VCaP (cell line): ENCODE measurements at regions not wholly inside any gene's neighbourhood (a gene's known extent, or its start where the extent isn't known, plus 50 kb on each side); places are given as distances from the start of the nearest gene placed in this dataset.

Experiments used
- H3K27ac ChIP-seq: fragments of 450-650 bp; 2 replicates; pipeline ENCODE4 v1.5.1; 2017
- TF ChIP-seq, protein P1 (sequence below): fragments of 450-650 bp; conservative IDR thresholded peaks from 2 replicates; pipeline ENCODE4 v1.5.1; 2017; ENCODE audit warnings: mild to moderate bottlenecking, moderate library complexity

DNA sequence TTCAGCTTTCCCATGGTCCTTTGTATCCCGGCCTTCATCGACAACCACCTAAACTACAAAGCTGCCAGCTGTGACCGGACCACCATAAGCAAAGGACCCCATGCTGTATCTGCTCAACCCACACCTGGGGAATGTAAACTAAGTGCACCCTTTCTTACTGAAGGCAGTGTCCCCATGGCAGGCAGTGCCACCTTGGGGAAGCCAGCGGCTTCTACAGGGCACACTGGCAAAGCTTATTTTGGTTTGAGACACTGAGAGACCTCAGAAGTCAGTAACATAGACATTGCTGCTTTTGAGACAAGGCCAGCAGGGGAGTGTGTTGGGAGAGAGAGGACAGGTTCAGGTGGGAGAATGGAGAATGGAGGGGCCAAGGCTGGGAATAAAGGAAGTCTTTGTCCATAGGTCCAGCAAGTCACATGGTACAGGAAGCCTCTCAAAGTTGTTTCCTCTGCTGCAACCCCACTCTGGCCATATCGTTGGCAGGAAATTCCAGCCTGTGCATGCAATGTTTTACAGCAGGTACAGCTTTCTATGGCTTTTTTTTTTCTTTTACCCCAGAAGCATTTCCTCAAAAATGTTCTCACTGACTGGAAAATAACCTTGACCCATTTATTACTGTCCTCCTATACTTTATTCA is 85.9 kb upstream of the NPVF start:
- TF ChIP-seq, protein P1, sequence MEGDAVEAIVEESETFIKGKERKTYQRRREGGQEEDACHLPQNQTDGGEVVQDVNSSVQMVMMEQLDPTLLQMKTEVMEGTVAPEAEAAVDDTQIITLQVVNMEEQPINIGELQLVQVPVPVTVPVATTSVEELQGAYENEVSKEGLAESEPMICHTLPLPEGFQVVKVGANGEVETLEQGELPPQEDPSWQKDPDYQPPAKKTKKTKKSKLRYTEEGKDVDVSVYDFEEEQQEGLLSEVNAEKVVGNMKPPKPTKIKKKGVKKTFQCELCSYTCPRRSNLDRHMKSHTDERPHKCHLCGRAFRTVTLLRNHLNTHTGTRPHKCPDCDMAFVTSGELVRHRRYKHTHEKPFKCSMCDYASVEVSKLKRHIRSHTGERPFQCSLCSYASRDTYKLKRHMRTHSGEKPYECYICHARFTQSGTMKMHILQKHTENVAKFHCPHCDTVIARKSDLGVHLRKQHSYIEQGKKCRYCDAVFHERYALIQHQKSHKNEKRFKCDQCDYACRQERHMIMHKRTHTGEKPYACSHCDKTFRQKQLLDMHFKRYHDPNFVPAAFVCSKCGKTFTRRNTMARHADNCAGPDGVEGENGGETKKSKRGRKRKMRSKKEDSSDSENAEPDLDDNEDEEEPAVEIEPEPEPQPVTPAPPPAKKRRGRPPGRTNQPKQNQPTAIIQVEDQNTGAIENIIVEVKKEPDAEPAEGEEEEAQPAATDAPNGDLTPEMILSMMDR, result 0 out of 2 replicates have a peak, but pooled peaks have one; percentile 7

DNA sequence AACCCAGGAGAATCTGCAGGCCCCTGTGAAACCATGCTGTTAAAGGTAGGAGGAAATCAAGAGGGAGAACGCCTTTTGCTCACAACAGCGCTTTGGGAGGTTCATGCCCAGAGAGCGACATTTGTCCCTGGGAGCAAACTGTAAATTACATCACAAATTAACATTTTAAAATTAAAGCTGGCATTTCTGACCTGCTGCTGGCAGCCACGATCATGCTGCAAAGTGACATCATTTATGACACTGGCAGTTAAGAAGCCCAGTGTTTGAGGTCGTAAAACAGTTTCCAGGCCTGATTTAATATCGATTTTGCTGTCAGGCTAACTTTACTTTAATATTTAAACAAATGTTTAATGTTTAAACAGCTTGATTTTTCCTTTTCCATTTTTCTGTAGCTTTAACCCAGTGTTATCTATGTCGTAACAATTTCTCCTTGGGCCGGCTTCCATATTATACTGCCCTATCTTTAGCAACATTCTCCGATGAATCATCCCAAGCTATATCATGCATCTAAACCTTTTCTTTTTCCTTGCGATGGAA is 86.5 kb upstream of the NPVF start:
- H3K27ac ChIP-seq, result peak overlapping the region; percentile 84
- TF ChIP-seq, protein P1, result no peak

More for the DNA sequence above, 85.9 kb upstream of the NPVF start:
- H3K27ac ChIP-seq, result peak overlapping the region; percentile 84

DNA sequence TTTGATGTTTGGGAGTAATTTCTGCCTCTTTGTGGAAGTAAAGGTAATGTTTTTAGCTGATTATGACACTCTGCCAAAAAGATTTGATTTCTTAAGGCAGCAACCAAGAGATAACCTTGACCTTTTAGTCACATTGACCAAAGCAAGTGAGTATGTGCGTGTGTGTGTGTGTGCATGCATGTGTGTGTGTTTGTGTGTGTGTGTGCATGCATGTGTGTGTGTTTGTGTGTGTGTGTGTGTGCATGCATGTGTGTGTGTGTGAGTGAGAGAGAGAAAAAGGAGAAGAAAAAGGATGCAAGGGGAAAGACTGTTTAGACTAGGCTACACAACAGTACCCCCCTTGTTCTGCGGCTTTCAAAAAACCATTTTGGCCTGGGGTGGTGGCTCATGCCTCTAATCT is 88.1 kb upstream of the NPVF start:
- H3K27ac ChIP-seq, result peak overlapping the region; percentile 84
- TF ChIP-seq, protein P1, result no peak

DNA sequence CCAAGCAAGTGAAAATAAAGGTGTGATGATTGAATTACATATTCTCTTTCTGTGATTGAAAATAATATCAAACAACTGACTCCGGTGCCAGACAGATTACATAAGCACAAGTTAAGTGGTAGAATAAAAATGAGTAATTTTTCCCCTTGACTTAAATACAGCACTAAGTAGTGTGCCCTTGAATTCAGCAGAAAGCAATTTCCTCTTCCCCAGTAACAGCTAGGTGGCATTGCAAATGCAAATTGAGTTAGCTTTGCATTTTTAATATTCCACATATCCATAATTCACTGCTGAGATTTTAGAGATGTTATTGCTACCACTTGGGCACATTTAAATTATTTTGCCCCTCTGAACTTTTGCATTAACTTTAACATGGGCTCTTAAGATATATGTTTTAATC is 89.8 kb upstream of the NPVF start:
- TF ChIP-seq, protein P1, result peak; percentile 22; the same call in 1 of the 2 replicates
- no peak overlapping the region for H3K27ac ChIP-seq

DNA sequence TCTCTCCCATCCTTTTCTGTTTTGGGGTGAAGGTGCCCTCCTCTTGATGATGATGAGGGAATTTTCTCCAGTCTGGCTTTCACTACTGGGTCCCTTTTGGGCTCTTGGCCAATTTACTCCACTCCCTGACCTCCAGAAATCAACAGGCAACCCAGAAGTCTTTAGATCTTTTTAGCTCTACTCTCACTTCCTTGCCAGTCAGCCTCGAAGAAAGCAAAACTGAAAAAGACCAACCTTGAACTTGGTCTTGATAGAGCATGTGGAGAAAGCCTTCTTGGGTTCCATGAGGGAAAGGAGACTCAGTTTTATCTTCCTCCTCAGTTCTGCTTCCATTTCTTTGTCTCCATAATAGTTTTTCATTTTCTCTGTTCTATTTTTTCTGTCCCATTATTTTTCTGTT is 91.4 kb upstream of the NPVF start:
- no peak overlapping the region for H3K27ac ChIP-seq
- TF ChIP-seq, protein P1, result no peak

DNA sequence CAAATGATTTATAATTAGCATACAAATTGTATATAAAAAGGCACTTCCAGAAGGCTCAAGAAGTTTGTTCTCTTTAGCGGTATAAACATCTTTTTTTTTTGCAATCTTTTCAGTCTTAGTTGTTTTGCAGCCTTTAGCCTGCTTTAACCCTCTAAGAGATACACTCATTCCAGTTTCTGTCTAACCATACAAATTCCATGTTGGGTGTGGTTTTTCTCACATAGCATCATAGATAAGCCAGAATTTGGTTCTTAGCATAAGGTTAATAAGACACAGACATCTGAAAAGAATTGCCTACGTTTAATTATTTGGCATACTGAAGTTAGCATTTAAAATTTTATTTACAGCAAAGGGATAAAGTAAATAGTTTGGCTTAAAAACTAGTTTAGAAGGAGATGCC is 92.5 kb upstream of the NPVF start:
- TF ChIP-seq, protein P1, result no peak
- no peak overlapping the region for H3K27ac ChIP-seq

DNA sequence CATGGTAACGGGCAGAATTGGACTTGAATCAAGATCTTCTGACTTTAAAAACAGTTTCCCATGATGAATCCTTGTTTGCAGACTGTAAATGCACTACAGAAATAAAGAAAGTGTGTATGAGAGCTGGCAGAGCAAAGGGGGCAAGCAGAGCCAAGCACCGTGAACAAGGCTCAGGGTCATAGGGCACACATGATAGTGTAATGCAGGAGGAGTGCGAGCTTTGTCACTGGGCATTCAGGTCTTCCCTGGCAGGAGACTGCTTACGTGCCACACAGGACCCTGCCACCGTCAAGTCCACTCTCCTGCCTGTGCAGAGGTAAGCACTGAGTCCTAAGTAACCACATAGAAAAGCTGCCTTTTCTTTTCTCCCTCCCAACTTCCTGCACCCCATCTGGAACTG is 93.1 kb upstream of the NPVF start:
- TF ChIP-seq, protein P1, result no peak
- H3K27ac ChIP-seq, result peak overlapping the region; percentile 27; the same call in 1 of the 2 replicates
